Activated CD4-positive, CD25-positive, alpha-beta regulatory T cell treated with anti-CD3 and anti-CD28 coated beads, Interleukin-2, amount 50 U/mL, for 24 hours (primary cell): ENCODE measurements at regions not wholly inside any gene's neighbourhood (a gene's known extent, or its start where the extent isn't known, plus 50 kb on each side); places are given as distances from the start of the nearest gene placed in this dataset.
A peak's percentile ranks its signal among the peaks of the same experiment; 100 is the strongest.
"Not testable (repeated sequence)": the region's sequence is repeated elsewhere in the genome, so short reads cannot be mapped to it uniquely, and the experiment has no call there.

ENCODE experiments used
- ATAC-seq, 2 donors: fragments of 150-1000 bp; cut with Tn5 transposase; one replicate each; pipeline ENCODE4 v1.10.0; 2021; ENCODE audit warnings: mild to moderate bottlenecking in 1 of 2, moderate library complexity in 1 of 2

GRCh38 chr2:131425231-131425941 lies 50.5 kb upstream of the TUBA3D start:
- ATAC-seq: peak in 1 of 2 donors; percentile 24

GRCh38 chr2:131424605-131425114 lies 51.3 kb upstream of the TUBA3D start:
- not testable (repeated sequence) for ATAC-seq

GRCh38 chr2:131420751-131421150 lies 55.2 kb upstream of the TUBA3D start:
- not testable (repeated sequence) for ATAC-seq

GRCh38 chr2:131419441-131419840 lies 55.5 kb upstream of the RAB6D start:
- ATAC-seq: no peak

GRCh38 chr2:131418625-131419024 lies 54.7 kb upstream of the RAB6D start:
- ATAC-seq: no peak

- no peak for ATAC-seq
These were observed 53.9 kb upstream of the RAB6D start for GRCh38 chr2:131417886-131418285.

GRCh38 chr2:131413785-131414184 lies 49.8 kb upstream of the RAB6D start:
- ATAC-seq: no peak
